ENCODE measurements at regions not wholly inside any gene's neighbourhood (a gene's known extent, or its start where the extent isn't known, plus 50 kb on each side); places are given as distances from the start of the nearest gene placed in this dataset.

DNA sequence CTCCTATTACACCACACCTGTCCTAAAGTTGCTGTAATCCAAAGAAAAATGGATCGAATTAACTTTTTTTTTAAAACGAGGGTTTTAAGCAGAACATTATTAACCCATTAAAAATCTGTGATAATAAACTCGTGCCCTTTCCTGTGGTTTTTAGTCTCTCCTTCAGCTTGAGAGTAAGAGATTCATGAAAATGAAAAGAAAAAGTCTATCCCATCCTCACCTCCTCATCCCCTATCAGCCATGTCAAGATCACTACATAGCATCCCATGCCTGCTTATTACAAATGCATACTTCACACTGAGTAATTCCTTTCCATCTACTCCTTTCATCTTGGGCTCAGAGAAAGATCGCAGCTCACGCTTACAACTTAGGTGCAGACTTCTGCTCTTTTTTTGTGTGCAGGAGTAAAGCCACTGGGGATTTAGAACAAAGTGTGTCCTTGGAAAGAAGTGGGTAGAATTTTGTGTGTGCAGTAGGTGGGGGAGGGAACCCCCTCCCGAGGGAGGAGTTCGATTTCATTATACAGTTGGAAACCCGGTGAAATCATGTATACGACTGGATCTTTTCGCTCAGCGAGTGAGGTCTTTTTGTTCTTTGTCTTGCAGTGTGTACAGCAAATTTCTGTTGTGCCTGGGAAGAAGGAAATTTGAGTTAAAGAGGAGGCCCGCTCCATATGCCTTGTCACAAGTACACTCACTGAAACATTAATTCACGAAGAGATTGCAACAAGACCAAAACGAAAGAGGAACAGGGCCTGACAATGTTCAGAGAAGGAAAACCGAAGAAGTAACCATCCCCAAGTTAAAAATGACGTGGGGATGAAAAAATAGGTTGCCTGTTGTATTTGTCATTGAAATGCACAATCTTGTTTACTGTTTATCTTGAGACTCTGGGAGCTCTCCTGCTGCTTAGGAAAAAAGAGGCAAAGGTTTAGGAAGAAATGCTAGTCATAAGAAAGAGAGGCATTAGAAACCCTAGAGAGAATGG is 146.5 kb upstream of the ZNF217 start:
- Histone ChIP-seq H3K27me3 (no peaks in the 10 kb centered on the region), H3K4me3 (no peak overlapping the region), H3K36me3 (no peaks in the 10 kb centered on the region), H3K4me1 (no peaks in the 10 kb centered on the region), H3K9me3 (no peaks in the 10 kb centered on the region), H3K27ac (no peak overlapping the region)
- DNase-seq (ENCODE audit: low spot score in 2 of 2) = no peak
- intact Hi-C loops (cut with DNase I) = no loop called here
- TF ChIP-seq, protein P1, sequence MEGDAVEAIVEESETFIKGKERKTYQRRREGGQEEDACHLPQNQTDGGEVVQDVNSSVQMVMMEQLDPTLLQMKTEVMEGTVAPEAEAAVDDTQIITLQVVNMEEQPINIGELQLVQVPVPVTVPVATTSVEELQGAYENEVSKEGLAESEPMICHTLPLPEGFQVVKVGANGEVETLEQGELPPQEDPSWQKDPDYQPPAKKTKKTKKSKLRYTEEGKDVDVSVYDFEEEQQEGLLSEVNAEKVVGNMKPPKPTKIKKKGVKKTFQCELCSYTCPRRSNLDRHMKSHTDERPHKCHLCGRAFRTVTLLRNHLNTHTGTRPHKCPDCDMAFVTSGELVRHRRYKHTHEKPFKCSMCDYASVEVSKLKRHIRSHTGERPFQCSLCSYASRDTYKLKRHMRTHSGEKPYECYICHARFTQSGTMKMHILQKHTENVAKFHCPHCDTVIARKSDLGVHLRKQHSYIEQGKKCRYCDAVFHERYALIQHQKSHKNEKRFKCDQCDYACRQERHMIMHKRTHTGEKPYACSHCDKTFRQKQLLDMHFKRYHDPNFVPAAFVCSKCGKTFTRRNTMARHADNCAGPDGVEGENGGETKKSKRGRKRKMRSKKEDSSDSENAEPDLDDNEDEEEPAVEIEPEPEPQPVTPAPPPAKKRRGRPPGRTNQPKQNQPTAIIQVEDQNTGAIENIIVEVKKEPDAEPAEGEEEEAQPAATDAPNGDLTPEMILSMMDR (IDR thresholded peaks at IDR 0.05) = no peak

DNA sequence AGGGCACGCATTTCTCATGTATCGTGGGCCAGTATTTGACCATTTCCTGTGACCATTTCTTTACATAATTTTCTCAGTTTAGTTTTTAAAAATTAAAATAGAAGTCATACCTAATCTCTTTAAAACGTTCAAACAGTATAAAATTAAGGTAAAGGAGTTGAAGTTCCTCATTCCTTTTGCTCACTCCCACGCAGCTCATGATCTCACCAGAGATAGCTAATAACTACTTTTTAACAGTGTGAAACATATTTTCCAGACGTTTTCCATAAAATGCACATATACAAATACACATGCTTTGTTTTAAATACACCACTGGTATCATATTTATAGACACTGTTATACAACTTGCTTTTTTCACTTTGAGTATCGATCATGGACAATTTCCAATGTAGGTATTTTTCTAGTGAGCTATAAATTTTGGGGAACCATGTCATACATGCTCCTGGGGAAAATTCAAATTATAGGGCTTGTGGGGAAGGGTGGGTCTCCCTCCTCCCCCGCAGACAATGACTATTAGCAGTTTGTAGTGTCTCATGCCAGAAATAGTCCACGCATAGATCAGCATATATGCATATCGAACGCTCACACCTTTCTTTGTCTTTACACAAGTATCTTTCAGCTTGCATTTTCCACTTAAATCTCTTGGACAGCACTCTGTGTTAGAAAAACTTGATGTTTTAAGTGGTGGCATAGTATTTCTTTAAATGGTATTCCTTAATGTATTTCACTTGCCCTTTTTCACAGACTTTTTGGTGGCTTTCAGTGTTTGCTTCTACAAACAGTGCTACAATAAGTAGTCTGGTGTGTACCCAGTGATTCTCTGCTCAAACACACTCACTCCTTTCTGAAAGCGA is 145.5 kb upstream of the ZNF217 start:
- Histone ChIP-seq H3K4me1 (no peaks in the 10 kb centered on the region), H3K36me3 (no peaks in the 10 kb centered on the region), H3K27ac (no peak overlapping the region), H3K9me3 (no peaks in the 10 kb centered on the region), H3K4me3 (no peak overlapping the region), H3K27me3 (no peaks in the 10 kb centered on the region)
- intact Hi-C loops (cut with DNase I) = no loop called here
- DNase-seq (ENCODE audit: low spot score in 2 of 2) = no peak
- TF ChIP-seq, protein P1 (IDR thresholded peaks at IDR 0.05) = no peak

DNA sequence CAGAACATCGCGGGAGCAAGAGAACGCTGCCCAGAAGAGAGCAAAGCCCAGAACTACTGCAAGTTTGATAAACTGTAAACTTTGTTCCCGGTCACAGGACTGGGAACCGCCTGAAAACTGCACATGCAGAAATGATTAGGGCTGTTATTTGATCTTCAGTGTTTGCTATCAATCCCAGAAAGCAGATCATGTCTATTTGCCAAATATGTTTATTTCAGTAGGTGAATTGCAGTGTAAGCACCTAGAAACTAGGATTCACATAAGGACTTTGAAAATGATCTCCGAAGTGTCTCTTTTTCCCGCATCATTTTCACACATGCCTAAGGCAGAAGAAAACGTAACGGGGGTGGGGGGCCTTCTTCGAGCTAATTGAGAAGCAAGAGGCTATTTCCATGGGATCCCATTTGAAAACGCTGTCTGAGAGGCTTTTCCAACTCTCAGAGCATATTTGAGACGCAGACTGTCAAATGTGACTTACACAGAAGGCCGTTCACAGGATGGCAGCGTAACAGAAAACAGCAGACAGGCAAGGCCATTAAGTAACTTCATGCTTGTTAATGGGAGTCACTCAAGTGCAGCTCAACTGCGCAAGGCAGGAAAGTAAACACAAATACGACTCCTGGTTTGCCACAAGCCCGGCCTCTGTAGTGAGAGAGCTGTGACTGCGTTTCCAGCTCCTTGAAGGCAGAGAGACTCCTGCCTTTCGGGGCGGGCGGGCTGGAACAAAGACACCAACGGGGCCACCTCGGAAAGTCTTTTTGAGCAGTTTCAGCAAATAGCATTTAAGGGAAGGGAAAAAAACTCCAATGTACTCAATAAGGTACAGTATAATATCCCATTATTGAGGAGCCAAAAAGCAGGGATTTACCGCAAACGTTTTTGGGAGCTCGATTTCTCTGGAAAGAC is 144.7 kb upstream of the ZNF217 start:
- no peaks in the 10 kb centered on the region for H3K9me3 ChIP-seq
- no peaks in the 10 kb centered on the region for H3K27me3 ChIP-seq
- no peak overlapping the region for H3K27ac ChIP-seq
- TF ChIP-seq, protein P1 (IDR thresholded peaks at IDR 0.05) = no peak
- DNase-seq (ENCODE audit: low spot score in 2 of 2) = no peak
- H3K4me3 ChIP-seq = no peak overlapping the region
- intact Hi-C loops (cut with DNase I) = no loop called here
- no peaks in the 10 kb centered on the region for H3K36me3 ChIP-seq
- no peaks in the 10 kb centered on the region for H3K4me1 ChIP-seq

DNA sequence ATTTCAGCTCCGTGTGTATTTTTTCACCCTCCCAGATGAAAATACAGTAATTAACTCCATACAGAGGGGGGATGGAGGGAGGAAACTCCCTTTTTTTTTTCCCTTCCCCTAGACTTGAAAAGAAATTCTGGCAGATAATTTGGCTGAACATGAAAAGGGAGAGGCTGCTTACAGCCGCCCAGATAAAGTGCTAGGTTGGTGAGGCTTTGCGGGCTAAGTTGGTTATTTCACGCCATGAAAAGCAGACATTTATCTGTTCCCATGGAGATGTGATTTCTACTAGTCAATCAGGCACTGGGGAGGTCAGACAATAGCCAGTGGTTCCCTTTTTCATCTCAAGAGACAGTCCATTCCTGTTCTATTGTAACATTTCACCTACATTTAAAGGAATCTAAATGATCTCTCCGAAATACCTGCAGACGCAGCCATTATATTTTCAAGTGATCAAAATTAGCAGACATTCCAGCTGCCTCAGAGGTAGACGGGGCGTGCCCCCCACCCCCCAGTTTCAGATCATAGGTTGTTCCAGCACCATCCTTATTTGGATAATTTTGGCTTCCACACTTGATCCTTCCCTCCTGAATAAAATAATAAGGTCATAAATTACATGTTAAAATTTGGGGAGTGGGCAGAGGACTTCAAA is 143.9 kb upstream of the ZNF217 start:
- Histone ChIP-seq H3K4me3 (no peak overlapping the region), H3K27me3 (no peaks in the 10 kb centered on the region), H3K9me3 (no peaks in the 10 kb centered on the region), H3K4me1 (no peaks in the 10 kb centered on the region), H3K27ac (no peak overlapping the region), H3K36me3 (no peaks in the 10 kb centered on the region)
- TF ChIP-seq, protein P1 (IDR thresholded peaks at IDR 0.05) = no peak
- intact Hi-C loops (cut with DNase I) = no loop called here
- DNase-seq (ENCODE audit: low spot score in 2 of 2) = no peak

Measured in ascending aorta (tissue), 2 donors.